GM12878 (cell line): ENCODE measurements at regions not wholly inside any gene's neighbourhood (a gene's known extent, or its start where the extent isn't known, plus 50 kb on each side); places are given as distances from the start of the nearest gene placed in this dataset.

Source experiments
- ATAC-seq: fragments of 200-7000 bp; cut with Tn5 transposase; 3 replicates; pipeline ENCODE4 v1.9.1; 2020; ENCODE audit warnings: mild to moderate bottlenecking, moderate library complexity
- BruUV-seq: library from RNA; stranded (reverse); fragments of 400-500 nt; replicated peaks from 2 replicates; lab custom pipeline; 2021; lab: Mats Ljungman, UMichigan
- CTCF ChIA-PET: fragments of 300-600 bp; sonication (Branson Sonifier 250); formaldehyde crosslinking; extraction: SDS; loops from one replicate; lab custom pipeline; 2021; ENCODE audit warnings: inconsistent platforms; lab: Yijun Ruan, JAX
- POLR2A ChIA-PET: fragments of 350-600 bp; formaldehyde crosslinking; extraction: SDS; loops from one replicate; lab custom pipeline; 2021; ENCODE audit warnings: inconsistent platforms; lab: Charles Lee
- RAD21 ChIA-PET: fragments of 300-600 bp; sonication (Branson Sonifier 250); formaldehyde crosslinking; loops from one replicate; lab custom pipeline; 2023; ENCODE audit warnings: antibody characterized with exemption; ENCODE audit not compliant: unreplicated experiment; lab: Charles Lee
- SMC1A ChIA-PET: fragments of 300-600 bp; sonication (Branson Sonifier 250); formaldehyde crosslinking; loops from one replicate; lab custom pipeline; 2023; ENCODE audit not compliant: unreplicated experiment, uncharacterized antibody; lab: Charles Lee
- DNase-seq: peaks from one replicate; pipeline ENCODE4 v3.0.0-alpha.2; 2011; ENCODE audit warnings: low read depth, low spot score
- FAIRE-seq: peaks from 3 replicates; lab custom pipeline; 2011; peaks lifted over from hg19 to GRCh38; lab: Jason Lieb, UNC
- H2AFZ ChIP-seq: 2 replicates; pipeline ENCODE4 v1.6.0; 2011; ENCODE audit warnings: low read depth, low read length, control low read depth; ENCODE audit not compliant: control insufficient read depth
- H3K27ac ChIP-seq: 2 replicates; pipeline ENCODE4 v1.5.1; 2011; ENCODE audit warnings: control low read depth; ENCODE audit not compliant: control insufficient read depth, insufficient read depth
- H3K27me3 ChIP-seq, 2 experiments: replicated peaks in 1 of 2; 2 replicates each; pipeline versions ENCODE4 v1.6.0 to v1.6.1; 2011; ENCODE audit warnings: low read length in 1 of 2; ENCODE audit not compliant: control insufficient read depth in 2 of 2, insufficient read depth in 2 of 2
- H3K36me3 ChIP-seq, 2 experiments: 2 replicates each; pipeline ENCODE4 v1.5.1; 2011; ENCODE audit warnings: low read length in 1 of 2; ENCODE audit not compliant: control insufficient read depth in 2 of 2, insufficient read depth in 2 of 2
- H3K4me1 ChIP-seq: 2 replicates; pipeline ENCODE4 v1.6.1; 2011; ENCODE audit warnings: mild to moderate bottlenecking, low read length, moderate library complexity, mixed read lengths; ENCODE audit not compliant: control insufficient read depth, insufficient read depth
- H3K4me2 ChIP-seq: 2 replicates; pipeline ENCODE4 v1.6.0; 2011; ENCODE audit warnings: control low read depth; ENCODE audit not compliant: control insufficient read depth, insufficient read depth
- H3K4me3 ChIP-seq: fragments of 200-600 bp; sonication (generic); 2 replicates; pipeline ENCODE4 v1.5.1; 2016
- H3K79me2 ChIP-seq: 2 replicates; pipeline ENCODE4 v1.6.0; 2011; ENCODE audit warnings: low read length; ENCODE audit not compliant: control insufficient read depth, insufficient read depth
- H3K9ac ChIP-seq: 2 replicates; pipeline ENCODE4 v1.8.0; 2011; ENCODE audit warnings: low read length, control low read depth, mixed read lengths; ENCODE audit not compliant: control insufficient read depth, insufficient read depth
- H3K9me3 ChIP-seq: replicated peaks from 3 replicates; pipeline ENCODE4 v1.5.1; 2011; ENCODE audit warnings: mild to moderate bottlenecking, low read length; ENCODE audit not compliant: control insufficient read depth, insufficient read depth
- H4K20me1 ChIP-seq: 2 replicates; pipeline ENCODE4 v1.6.0; 2011; ENCODE audit not compliant: control insufficient read depth, insufficient read depth
- CEBPZ ChIP-seq: fragments of 150-350 bp; IDR thresholded peaks from 2 replicates; pipeline ENCODE4 v1.6.1; 2016; ENCODE audit warnings: low read depth, low read length
- MTA3 ChIP-seq: IDR thresholded peaks from 2 replicates; pipeline ENCODE4 v1.6.1; 2012; ENCODE audit warnings: low read length, inconsistent platforms, borderline replicate concordance
- PKNOX1 ChIP-seq: fragments of 450-650 bp; IDR thresholded peaks from 2 replicates; pipeline ENCODE4 v1.6.1; 2016; ENCODE audit warnings: mild to moderate bottlenecking
- SPI1 ChIP-seq: IDR thresholded peaks from 2 replicates; pipeline ENCODE4 v1.6.1; 2011; ENCODE audit warnings: low read depth, mild to moderate bottlenecking, low read length, moderate library complexity, borderline replicate concordance; ENCODE audit not compliant: insufficient read depth
- TCF12 ChIP-seq: IDR thresholded peaks from 2 replicates; pipeline ENCODE4 v1.6.1; 2011; ENCODE audit warnings: low read depth, mild to moderate bottlenecking, low read length
- WGBS: methylation state at CpG from one replicate; pipeline ENCODE4 v1.1.6; 2016; ENCODE audit warnings: low lambda C conversion rate; ENCODE audit not compliant: insufficient replicate concordance, insufficient coverage; ENCODE audit errors: missing lambda C conversion rate; 5-methylcytosine and 5-hydroxymethylcytosine counted together
- in situ Hi-C: fragments of 300-500 bp; cut with MboI; formaldehyde crosslinking; loops from 9 replicates; pipeline ENCODE4 v1.14.3; 2018; ENCODE audit warnings: mixed read lengths
- intact Hi-C: fragments of 100-400 bp; cut with micrococcal nuclease; formaldehyde crosslinking; loops from one replicate; pipeline ENCODE4 v1.14.2; 2022; ENCODE audit not compliant: unreplicated experiment

GRCh38 chr7:37549076-37549931 lies 100.6 kb upstream of the ELMO1 start (continued):
- no peak for TF ChIP-seq MTA3
- TF ChIP-seq, all 136 proteins: peak for 0

GRCh38 chr7:37550426-37550825 lies 101.8 kb upstream of the ELMO1 start:
- Histone ChIP-seq H3K4me1 (no peaks in the 10 kb centered on the region), H3K9ac (no peak overlapping the region), H3K9me3 (peaks cover 1% of the 10 kb centered on the region; the same call in 1 of the 3 replicates), H3K79me2 (no peaks in the 10 kb centered on the region), H3K4me2 (no peak overlapping the region), H4K20me1 (no peaks in the 10 kb centered on the region), H3K27ac (no peak overlapping the region), H3K27me3 (no peaks in the 10 kb centered on the region; a peak in 1 of 4 replicates), H3K4me3 (no peak overlapping the region), H2AFZ (no peak overlapping the region), H3K36me3 (no peaks in the 10 kb centered on the region)
- WGBS = 0% methylated on average over 3 of the region's 3 CpGs
- ChIA-PET RAD21 (no interaction called here), CTCF (no interaction called here), SMC1A (interaction anchor here (0.7 to 0.9 kb wide), 2 partner anchors 75 to 287 kb away, joined by 3 read pairs; no protein-coding TSS in a partner anchor), POLR2A (no interaction called here)
- TF ChIP-seq PKNOX1 (no peak), CEBPZ (no peak), SPI1 (no peak), TCF12 (no peak)
- no peak for DNase-seq
- no peak for ATAC-seq
- BruUV-seq = no TSS peak
- intact Hi-C loops (no loop called here), in situ Hi-C loops (no loop called here)
- no peak for FAIRE-seq
